ENCODE measurements at regions not wholly inside any gene's neighbourhood (a gene's known extent, or its start where the extent isn't known, plus 50 kb on each side); places are given as distances from the start of the nearest gene placed in this dataset.

DNA sequence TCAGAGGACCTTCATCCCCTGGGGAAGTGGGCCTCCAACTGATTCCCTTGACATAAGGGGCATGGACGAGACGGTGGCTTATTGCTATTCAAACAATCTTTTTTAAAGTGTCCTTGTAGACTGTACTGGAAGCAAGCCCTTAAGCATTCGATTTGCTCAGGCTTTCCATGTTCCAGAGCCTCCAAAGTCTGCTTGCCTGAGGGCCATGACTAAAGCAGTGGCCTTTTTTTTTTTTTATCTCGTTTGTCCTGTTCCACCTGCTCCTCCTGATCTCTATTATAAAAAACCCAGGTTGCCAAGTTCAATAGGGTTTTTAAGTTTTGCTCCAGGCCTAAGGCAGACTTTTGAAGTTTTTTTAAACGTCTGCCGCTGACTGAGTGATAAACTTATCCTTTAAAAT, 103.7 kb upstream of the AADAT start:
- Histone ChIP-seq H3K27ac (ENCODE audit: insufficient read depth, low read depth, low read length) (no peak overlapping the region), H3K9me1 (replicated peaks; ENCODE audit: control insufficient read depth, extremely low read depth, insufficient read depth, low read length) (no peaks in the 10 kb centered on the region), H3K4me1 (ENCODE audit: control insufficient read depth, extremely low read depth, insufficient read depth, low read length) (no peaks in the 10 kb centered on the region), H4K20me1 (replicated peaks; ENCODE audit: control insufficient read depth, extremely low read depth, insufficient read depth, low read length) (no peaks in the 10 kb centered on the region), H3K4me2 (ENCODE audit: insufficient read depth, low read length) (no peak overlapping the region), H3K36me3 (ENCODE audit: control insufficient read depth in 2 of 2, extremely low read depth in 1 of 2, insufficient read depth in 2 of 2, low read length in 2 of 2) (no peaks in the 10 kb centered on the region), H2AFZ (ENCODE audit: low read depth, low read length) (no peak overlapping the region), H3K27me3 (ENCODE audit: control insufficient read depth in 2 of 2, insufficient read depth in 2 of 2, low read length in 2 of 2) (no peaks in the 10 kb centered on the region), H3K9me3 (replicated peaks; ENCODE audit: control insufficient read depth, insufficient read depth, low read length) (peaks cover under 1% of the 10 kb centered on the region), H3K4me3 (replicated peaks in 1 of 3; ENCODE audit: insufficient read depth in 1 of 3, low read depth in 1 of 3, low read length in 3 of 3) (no peak overlapping the region), H3K9ac (replicated peaks; ENCODE audit: extremely low read depth, insufficient read depth, low read length) (no peak overlapping the region), H3K79me2 (ENCODE audit: control insufficient read depth, insufficient read depth, low read length) (no peaks in the 10 kb centered on the region)
- no TSS peak for BruUV-seq (replicated peaks)
- TF ChIP-seq FOS (IDR thresholded peaks at IDR 0.05; ENCODE audit: borderline replicate concordance, insufficient read depth, low read length) (no peak), JUN (IDR thresholded peaks at IDR 0.05; ENCODE audit: borderline replicate concordance, insufficient read depth, insufficient read length, low read depth) (no peak), POLR2A (IDR thresholded peaks at IDR 0.05; ENCODE audit: low read depth, low read length) (no peak), POLR2AphosphoS5 (IDR thresholded peaks at IDR 0.05; ENCODE audit: insufficient read depth, low read depth, low read length) (no peak)
- TF ChIP-seq, protein P1, sequence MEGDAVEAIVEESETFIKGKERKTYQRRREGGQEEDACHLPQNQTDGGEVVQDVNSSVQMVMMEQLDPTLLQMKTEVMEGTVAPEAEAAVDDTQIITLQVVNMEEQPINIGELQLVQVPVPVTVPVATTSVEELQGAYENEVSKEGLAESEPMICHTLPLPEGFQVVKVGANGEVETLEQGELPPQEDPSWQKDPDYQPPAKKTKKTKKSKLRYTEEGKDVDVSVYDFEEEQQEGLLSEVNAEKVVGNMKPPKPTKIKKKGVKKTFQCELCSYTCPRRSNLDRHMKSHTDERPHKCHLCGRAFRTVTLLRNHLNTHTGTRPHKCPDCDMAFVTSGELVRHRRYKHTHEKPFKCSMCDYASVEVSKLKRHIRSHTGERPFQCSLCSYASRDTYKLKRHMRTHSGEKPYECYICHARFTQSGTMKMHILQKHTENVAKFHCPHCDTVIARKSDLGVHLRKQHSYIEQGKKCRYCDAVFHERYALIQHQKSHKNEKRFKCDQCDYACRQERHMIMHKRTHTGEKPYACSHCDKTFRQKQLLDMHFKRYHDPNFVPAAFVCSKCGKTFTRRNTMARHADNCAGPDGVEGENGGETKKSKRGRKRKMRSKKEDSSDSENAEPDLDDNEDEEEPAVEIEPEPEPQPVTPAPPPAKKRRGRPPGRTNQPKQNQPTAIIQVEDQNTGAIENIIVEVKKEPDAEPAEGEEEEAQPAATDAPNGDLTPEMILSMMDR (IDR thresholded peaks at IDR 0.05; ENCODE audit: extremely low read depth in 1 of 2, insufficient read depth in 1 of 2, low read depth in 1 of 2, low read length in 2 of 2): no peak
- TF ChIP-seq, protein P2, sequence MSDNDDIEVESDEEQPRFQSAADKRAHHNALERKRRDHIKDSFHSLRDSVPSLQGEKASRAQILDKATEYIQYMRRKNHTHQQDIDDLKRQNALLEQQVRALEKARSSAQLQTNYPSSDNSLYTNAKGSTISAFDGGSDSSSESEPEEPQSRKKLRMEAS (IDR thresholded peaks at IDR 0.05; ENCODE audit: insufficient read depth, insufficient read length): no peak
- dilution Hi-C loops (cut with MboI; ENCODE audit: extremely low pct_ligation_motif_present, low sequenced_read_pairs) (no loop called here), intact Hi-C loops (cut with micrococcal nuclease) (no loop called here)
- no peak for DNase-seq (ENCODE audit: low read depth, low spot score)
- POLR2A ChIA-PET: no interaction called here
- FAIRE-seq: no peak
- CTCF ChIA-PET: no interaction called here

DNA sequence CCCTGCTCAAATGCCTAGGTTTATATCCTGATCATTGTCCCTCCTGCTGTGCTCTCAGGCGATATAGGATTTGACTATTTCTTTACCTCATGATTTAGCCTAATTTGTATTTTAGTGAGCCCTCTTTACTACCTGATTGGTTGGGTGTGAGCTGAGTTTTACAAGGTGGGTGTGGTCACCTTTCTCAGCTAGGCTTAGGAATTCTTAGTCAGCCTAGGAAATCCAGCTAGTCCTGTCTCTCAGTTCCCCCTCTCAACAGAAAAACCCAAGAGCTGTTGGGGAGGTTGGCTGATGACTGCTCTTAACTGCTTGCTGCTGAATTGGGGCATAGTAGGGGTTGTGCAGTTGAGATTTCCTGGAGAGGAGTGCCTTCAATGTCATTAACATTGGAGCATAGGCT, 100.5 kb upstream of the AADAT start:
- no peak for DNase-seq (ENCODE audit: low read depth, low spot score)
- intact Hi-C loops (cut with micrococcal nuclease): no loop called here
- H3K9me3 ChIP-seq (replicated peaks; ENCODE audit: control insufficient read depth, insufficient read depth, low read length): peaks cover 4% of the 10 kb centered on the region
- H3K27ac ChIP-seq (ENCODE audit: insufficient read depth, low read depth, low read length): no peak overlapping the region
- H3K36me3 ChIP-seq (ENCODE audit: control insufficient read depth in 2 of 2, extremely low read depth in 1 of 2, insufficient read depth in 2 of 2, low read length in 2 of 2): no peaks in the 10 kb centered on the region
- no peaks in the 10 kb centered on the region for H3K4me1 ChIP-seq (ENCODE audit: control insufficient read depth, extremely low read depth, insufficient read depth, low read length)
- FAIRE-seq: no peak
- dilution Hi-C loops (cut with MboI; ENCODE audit: extremely low pct_ligation_motif_present, low sequenced_read_pairs): no loop called here
- no peaks in the 10 kb centered on the region for H3K9me1 ChIP-seq (replicated peaks; ENCODE audit: control insufficient read depth, extremely low read depth, insufficient read depth, low read length)
- ChIA-PET CTCF (no interaction called here), POLR2A (no interaction called here)
- H4K20me1 ChIP-seq (replicated peaks; ENCODE audit: control insufficient read depth, extremely low read depth, insufficient read depth, low read length): no peaks in the 10 kb centered on the region
- BruUV-seq (replicated peaks): no TSS peak
- no peak overlapping the region for H3K9ac ChIP-seq (replicated peaks; ENCODE audit: extremely low read depth, insufficient read depth, low read length)
- no peaks in the 10 kb centered on the region for H3K79me2 ChIP-seq (ENCODE audit: control insufficient read depth, insufficient read depth, low read length)
- H3K27me3 ChIP-seq (ENCODE audit: control insufficient read depth in 2 of 2, insufficient read depth in 2 of 2, low read length in 2 of 2): no peaks in the 10 kb centered on the region
- TF ChIP-seq, protein P1 (IDR thresholded peaks at IDR 0.05; ENCODE audit: extremely low read depth in 1 of 2, insufficient read depth in 1 of 2, low read depth in 1 of 2, low read length in 2 of 2): no peak
- H2AFZ ChIP-seq (ENCODE audit: low read depth, low read length): no peak overlapping the region
- H3K4me2 ChIP-seq (ENCODE audit: insufficient read depth, low read length): no peak overlapping the region
- no peak overlapping the region for H3K4me3 ChIP-seq (replicated peaks in 1 of 3; ENCODE audit: insufficient read depth in 1 of 3, low read depth in 1 of 3, low read length in 3 of 3)
